Islet precursor cell (in vitro differentiated cells): ENCODE measurements at regions not wholly inside any gene's neighbourhood (a gene's known extent, or its start where the extent isn't known, plus 50 kb on each side); places are given as distances from the start of the nearest gene placed in this dataset.
"Not testable (repeated sequence)": the region's sequence is repeated elsewhere in the genome, so short reads cannot be mapped to it uniquely, and the experiment has no call there.

Experiments
- DNase-seq: peaks from one replicate; pipeline ENCODE4 v3.0.0-alpha.2; 2018

DNA sequence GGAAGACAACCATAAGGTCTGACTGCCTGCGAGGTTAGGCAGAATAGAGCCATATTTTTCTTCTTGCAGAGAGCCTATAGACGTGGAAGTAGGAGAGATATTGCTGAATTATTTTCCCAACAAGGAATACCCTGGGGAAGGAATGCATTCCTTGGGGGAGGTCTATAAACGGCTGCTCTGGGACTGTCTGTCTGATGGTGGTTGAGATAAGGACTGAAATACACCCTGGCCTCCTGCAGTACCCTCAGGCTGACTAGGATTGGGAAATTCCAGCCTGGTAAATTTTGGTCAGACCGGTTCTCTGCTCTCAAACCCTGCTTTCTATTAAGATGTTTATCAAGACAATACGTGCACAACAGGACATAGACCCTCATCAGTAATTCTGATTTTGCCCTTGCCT lies 617.5 kb upstream of the GRIN3A start:
- DNase-seq: peak; percentile 65

DNA sequence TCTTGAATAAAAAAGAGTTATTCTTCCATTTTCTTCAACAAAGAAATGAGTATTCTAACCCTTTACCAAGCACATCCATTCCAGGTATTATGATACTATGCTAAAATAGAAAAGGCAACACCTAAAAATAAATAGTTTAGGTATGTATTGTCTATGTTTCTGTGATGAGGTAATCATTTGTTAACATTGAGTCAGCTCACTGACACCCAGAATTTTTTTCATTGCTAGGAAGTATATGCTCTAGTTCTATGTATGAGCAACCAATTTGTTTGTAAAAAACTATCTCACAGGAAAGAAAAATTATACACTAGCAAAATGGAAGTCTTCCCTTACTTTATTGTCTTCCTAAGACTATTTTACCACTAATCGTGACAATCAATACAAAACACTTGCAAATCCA lies 615.6 kb upstream of the GRIN3A start:
- no peak for DNase-seq

DNA sequence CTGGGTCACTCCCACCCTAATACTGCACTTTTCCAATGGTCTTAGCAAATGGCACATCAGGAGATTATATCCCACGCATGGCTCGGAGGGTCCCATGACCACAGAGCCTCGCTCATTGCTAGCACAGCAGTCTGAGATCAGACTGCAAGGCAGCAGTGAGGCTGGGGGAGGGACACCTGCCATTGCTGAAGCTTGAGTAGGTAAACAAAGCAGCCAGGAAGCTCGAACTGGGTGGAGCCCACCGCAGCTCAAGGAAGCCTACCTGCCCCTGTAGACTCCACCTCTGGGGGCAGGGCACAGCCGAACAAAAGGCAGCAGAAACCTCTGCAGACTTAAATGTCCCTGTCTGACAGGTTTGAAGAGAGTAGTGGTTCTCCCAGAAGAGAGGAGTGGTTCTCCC lies 599.0 kb upstream of the GRIN3A start:
- not testable (repeated sequence) for DNase-seq

DNA sequence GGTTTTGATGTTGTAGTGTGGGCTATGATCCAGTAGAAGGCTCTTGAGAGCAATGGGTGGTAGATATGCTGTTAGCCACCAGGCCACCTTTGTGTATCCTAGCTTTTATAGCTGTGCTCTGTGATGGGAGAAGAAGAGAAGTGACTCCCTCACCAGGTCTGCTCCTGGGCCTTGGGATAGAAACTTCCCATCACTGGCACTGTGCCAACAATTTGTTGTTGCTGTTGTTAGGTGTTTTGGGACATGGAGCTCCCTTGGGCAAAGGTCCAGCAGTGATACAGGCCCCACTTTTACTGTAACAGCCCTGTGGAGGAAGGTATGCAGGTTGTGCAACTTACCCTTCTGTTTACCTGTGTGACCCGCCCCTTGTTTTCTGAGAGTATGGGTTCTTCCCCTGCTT lies 570.9 kb upstream of the GRIN3A start:
- DNase-seq: no peak

DNA sequence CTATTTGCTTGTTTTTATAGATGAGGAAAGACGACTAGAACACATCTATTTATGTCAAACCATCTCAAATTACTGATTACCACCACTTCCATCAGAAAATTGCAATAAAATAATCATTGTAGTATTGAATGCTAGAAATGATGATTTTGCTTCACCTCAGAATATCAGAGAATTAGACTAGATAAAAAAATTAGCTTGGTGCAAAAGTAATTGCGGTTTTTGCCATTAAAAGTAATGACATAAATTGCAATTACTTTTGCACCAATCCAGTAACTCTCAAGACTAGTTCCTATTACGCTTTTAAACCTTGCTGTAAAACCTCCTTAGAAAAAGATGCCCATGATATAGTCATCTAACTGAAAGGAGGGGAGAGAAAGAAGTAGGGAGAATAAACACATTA lies 556.7 kb upstream of the GRIN3A start:
- DNase-seq: no peak

DNA sequence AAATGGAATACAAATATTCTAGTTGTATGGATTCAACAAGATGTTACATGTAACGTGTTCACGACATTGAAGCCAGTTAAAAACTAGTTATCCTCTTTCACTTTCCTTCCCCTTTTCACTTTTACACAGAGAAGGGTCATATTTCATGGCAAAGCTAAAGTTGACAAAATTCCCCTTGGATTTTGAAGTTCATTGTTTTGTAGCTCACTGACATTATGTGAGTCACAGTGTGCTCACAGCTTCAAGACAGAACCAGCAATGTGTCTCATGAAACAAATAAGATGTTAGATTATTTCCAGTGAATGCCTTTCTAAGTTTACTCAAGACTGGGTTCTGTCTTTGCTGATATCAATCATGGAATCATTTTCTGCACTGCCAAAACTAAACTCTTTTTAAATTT lies 535.5 kb upstream of the GRIN3A start:
- DNase-seq: no peak

DNA sequence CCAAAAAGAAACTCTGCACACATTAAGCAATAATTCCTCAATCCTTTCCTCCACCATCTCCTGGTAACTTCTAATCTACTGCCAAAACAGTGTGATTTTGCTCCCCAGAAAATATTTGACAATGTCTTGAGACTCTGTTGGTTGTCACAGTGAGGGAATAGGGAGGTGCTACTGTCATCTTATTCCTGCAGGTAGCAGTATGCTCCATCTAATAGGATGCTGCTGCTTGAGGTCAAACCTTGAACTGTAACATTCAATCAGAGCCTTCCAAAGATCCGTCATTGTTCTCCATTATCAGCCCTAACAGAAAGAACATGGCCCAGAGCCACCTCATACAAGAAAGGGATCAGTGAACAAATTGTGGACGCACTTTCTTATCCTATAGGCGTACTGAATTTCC lies 514.7 kb upstream of the GRIN3A start:
- no peak for DNase-seq

DNA sequence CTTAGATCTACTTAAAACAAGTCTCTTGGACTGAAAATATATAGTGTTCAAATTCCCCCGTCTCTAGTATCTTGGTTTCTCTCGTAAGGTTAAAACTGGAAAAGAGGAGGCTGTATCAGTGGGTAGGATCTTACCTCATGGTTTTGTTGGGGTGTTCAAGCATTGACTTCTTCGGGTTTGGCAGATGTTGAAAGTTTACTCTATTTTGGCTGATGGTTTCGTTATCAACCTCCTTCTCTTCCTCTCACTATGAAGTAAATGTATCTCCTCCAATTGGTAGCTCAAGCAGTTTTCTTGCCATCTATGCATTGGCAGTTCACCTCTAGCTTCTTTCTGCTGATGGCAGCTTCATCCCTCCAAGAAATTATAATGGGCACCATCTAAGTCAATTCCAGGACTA lies 506.5 kb upstream of the GRIN3A start:
- no peak for DNase-seq

DNA sequence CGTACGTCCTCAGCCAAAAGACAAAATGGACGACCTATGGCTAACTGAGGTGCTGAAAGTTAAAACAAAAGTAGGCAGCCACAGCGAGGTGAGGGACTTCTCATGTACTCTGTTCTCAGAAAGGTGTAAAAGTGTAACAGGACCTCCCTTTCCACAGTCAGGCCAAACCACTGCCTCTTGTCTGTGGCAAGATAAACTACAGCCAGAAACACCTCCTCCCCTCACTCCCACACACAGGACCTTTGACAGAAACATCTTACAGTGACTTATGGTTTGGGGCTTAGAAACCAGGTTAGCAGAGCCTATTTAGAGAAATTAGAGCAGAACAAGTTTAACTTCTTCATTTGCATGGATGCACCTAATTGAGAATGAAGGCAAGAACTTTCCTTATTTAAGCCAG lies 499.1 kb upstream of the GRIN3A start:
- DNase-seq: no peak

DNA sequence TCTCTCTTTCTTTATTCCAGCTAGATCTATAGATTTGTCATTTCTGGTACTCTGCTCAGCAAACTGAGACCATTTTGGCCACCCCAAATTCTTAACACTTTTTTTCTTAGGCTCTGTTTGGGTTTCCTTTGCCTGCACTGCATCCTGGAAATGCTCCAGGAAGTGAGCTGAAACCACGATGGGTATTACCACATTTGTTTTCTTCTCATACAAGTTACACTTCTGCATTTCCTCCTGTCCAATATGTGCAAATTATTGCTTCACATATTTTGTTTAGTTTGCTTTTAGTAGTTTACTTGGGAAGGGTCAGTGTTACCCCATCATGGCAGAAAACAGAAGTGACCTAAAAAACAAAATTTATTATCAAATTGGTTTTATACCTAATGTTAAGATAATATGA lies 498.6 kb upstream of the GRIN3A start:
- DNase-seq: no peak

DNA sequence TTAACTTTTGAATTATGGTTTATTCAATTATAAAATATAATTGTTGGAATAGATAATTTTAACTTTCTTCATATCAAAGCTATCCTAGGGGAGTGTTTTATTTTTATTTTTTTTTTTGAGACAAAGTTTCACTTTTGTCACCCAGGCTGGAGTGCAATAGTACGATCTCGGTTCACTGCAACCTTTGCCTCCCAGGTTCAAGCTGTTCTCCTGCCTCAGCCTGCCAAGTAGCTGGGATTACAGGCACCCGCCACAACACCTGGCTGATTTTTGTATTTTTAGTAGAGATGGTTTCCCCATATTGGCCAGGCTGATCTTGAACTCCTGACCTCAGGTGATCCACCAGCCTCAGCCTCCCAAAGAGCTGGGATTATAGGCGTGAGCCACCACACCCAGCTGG lies 489.0 kb upstream of the GRIN3A start:
- DNase-seq: not testable (repeated sequence)

DNA sequence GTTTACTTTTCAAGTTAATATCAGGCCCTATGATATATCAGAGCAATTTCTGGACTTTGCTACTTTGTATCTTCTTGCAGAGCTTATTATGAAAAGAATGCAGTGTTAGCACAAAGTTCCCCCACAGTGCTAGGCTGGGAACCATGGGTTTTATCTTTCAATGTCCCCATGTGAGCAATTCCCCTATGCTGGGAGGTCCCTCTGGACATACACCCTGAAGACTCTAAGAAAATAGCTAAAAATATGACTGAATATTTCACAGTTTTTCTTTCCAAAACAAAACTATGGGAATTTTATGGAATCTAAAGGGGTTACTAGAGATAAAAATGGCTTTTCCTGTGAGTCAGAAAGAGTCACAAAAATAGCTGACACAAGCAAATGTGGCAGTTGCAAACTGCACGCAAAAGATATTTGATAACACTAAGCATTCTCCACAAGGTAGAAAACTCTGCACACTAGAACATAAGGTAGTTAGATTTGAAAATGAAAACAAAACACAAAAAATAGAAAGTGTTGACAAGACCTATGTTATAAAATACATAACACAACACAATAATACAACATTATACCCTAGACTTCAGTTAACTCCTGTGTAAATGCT lies 487.5 kb upstream of the GRIN3A start:
- DNase-seq: no peak

DNA sequence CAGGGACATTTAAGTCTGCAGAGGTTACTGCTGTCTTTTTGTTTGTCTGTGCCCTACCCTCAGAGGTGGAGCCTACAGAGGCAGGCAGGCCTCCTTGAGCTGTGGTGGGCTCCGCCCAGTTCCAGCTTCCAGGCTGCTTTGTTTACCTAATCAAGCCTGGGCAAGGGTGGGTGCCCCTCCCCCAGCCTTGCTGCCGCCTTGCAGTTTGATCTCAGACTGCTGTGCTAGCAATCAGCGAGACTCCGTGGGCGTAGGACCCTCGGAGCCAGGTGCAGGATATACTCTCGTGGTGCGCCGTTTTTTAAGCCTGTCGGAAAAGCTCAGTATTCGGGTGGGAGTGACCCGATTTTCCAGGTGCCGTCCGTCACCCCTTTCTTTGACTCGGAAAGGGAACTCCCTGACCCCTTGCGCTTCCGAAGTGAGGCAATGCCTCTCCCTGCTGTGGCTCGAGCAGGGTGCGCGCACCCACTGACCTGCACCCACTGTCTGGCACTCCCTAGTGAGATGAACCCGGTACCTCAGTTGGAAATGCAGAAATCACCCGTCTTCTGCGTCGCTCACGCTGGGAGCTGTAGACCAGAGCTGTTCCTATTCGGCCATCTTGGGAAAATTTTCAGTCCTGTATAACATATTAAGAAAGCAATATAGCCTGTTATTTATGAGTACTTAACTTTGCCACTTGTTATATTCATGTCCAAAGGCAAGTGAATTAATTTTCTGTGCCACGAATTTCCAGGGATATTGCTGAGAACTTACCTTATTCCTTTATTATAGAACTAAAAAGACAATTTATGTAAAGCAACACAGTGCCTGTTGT lies 485.1 kb upstream of the GRIN3A start:
- peak; percentile 70 for DNase-seq

DNA sequence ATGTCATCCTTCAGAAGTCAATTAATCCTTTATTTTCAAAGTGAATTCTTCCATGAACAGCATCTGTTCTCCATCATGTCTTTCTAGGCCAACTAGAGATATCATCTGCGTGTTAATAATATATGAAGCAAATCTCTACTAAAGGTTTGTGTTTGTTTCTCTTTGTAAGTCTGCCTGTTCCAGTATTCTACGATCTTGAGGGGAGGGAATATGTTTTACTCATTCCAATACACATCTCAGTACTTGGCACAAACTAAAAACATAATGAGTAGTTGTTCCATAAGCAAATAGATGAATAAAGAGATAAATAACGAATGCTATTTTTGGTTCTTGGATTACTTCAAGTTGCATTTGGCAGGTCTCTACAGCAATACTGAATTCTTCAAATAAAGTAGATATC lies 470.7 kb upstream of the GRIN3A start:
- DNase-seq: no peak

DNA sequence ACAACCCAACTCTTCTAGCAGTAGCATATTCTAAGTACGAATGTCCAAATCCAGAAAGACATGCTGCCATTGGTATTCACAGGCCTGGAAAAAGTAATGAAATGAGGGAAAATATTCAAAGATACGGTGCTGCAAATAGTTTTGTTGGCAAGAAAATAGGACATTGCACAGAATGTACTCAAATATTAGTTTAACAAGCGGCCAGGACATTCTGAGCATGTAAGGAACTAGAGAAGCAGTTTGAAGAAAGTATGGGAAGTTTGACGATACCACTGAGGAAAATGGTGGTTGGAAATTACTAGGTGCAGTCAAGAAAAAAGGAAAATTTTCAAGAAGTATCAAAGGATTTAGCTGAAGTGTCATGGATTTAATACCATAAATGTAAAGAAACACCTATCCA lies 468.0 kb upstream of the GRIN3A start:
- no peak for DNase-seq

DNA sequence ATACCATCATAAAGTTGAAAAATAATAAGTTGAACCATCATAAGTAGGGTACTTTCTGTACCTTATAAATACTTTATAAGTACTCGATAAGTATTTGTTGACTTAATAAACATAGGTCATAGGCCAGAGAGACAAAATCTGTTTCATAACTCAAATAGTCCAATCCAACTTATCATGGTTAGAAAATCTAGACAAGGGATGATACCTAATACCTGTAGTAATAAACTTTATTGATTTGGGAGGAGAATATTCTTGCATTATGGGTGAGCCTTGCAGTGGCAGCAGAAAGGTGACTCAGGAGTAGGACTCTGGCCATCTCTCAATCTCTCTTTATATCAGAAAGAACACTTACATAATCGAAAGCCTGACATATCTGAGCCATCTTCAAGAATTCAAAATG lies 466.8 kb upstream of the GRIN3A start:
- no peak for DNase-seq

DNA sequence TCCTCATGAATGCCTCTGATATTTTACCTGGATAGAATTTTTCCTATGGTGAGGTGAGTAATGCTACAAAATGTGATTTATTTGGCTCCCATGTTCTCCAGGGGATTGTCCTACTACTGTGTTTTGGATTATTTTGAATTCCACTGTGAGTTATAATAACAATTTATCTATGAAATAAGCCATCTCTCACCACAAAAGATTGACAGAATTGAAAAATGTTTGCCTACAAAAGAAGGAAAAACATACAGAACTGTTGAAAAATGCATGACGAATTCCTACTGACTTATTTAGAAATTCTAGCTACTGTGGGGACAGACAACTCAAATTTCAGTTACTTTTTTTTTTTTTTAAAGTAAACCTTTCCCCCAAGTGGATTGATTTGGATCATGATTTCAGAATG lies 463.7 kb upstream of the GRIN3A start:
- no peak for DNase-seq

DNA sequence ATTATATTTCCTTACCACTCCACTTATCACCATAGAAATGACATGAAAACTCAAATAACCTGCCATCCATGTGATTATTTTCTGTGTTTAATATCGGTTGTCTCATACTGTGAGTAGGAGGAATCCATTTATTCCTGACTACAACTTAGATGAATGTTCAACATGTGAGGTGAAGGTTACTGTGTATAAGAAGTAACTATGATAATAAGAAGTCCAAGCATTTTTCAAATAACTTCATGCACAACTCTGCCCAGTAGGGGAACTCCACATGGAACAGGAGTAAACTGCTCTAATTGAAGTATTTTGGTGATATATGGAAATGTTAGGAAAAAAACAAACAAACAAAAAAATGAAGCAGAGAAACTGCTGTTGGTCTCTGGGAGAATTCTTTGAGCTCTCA lies 447.5 kb upstream of the GRIN3A start:
- DNase-seq: no peak

DNA sequence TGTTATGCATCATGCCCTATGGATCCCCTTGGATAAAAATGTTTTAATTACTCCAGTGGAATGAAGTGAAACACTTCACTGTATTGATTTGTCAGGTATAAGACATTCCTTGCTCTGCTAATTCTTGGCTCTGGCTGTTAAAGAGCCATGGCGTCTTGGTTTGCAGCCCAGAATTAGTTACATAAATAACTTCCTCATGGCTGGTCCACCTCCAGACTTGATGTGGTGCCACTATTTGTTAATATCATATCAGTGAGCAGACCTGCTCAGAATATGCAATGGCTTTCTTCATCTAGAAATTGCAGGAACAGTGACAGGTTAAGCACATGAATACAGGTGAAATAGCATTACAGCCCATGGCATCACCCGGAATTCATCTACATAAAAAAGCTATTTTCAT lies 446.9 kb upstream of the GRIN3A start:
- no peak for DNase-seq

DNA sequence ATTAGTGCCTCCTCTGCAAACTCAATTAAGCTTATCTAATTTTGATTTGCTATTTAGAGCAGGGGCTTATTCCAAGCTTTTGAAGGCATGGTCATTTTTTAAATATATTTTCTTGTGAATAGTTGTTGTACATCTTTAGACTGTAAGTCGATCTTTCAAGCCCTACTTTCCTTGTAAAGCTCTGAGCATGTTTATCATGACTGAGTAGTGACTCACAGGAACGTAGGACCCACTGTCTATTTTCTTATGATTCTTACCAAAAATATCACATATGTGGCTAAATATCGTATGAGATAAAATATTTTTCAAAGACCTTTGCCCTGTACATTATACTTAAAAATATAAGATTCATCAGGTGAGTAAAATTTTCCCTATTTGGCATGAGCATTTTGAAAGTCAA lies 440.4 kb upstream of the GRIN3A start:
- no peak for DNase-seq

DNA sequence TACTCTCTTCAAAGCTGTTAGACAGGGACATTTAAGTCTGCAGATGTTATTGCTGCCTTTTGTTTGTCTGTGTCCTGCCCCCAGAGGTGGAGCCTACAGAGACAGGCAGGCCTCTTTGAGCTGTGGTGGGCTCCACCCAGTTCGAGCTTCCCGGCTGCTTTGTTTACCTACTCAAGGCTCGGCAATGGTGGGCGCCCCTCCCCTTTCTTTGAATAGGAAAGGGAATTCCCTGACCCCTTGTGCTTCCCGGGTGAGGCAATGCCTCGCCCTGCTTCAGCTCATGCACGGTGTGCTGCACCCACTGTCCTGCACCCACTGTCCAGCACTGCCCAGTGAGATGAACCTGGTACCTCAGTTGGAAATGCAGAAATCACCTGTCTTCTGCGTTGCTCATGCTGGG lies 435.8 kb upstream of the GRIN3A start:
- not testable (repeated sequence) for DNase-seq

DNA sequence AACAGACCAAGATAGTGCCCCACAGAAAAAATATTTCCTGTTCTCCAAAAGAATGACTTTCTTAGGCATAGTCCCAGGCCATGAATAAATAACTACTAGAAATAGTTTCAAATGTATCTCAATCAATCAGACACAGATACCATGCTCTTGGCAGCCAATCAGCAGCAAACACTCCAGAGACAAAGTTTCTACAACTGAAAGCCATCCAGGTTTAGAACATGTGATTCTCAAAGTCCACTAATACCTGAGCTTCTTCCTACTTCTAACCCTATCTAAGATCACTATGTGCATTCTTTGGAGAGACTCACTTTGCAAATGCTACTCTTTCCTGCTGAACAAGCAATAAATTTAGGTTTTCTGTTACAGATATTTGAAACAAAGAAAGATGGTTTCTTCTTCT lies 425.8 kb upstream of the GRIN3A start:
- no peak for DNase-seq

DNA sequence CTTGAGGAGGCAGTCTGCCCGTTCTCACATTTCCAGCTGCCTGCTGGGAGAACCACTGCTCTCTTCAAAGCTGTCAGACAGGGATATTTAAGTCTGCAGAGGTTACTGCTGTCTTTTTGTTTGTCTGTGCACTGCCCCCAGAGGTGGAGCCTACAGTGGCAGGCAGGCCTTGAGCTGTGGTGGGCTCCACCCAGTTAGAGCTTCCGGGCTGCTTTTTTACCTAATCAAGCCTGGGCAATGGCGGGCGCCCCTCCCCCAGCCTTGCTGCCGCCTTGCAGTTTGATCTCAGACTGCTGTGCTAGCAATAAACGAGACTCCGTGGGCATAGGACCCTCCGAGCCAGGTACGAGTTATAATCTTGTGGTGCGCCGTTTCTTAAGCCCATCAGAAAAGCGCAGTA lies 414.6 kb upstream of the GRIN3A start:
- peak; percentile 52 for DNase-seq

DNA sequence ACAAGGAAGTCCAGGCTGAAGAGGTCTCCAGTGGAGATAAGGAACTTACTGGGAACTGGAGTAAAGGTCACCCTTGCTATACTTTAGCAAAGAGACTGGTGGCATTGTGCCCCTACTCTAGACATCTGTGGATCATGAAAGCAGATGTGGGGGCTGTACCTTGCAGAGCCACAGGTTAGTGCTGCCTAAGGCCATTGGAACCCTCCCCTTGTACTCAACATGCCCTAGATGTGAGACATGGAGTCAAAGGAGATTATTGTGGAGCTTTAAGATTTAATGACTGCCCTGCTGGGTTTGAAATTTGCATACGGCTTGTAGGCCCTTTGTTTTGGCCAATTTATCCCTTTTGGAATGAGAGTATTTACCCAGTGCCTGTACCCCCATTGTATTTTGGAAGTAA lies 397.3 kb upstream of the GRIN3A start:
- no peak for DNase-seq

DNA sequence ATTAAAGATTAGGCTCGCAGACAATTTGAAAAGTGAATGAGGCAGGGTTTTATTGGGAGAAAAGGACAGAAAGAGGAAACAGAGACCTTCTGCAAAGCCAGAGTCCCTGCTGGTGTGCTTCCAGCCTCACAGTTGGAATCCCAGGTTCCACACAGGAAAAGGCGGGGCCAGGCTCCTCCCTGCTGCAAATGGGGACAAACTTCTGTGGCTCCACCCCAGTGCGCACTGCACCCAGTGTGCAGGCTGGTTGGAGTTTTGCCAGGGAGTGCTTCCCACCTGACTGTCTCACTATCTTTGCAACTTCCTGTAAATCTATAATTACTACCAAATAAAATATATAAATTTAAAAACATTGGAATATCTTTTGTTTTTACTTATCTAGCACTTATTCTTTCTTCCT lies 386.0 kb upstream of the GRIN3A start:
- no peak for DNase-seq
